ACC112 (cell line): ENCODE measurements at regions not wholly inside any gene's neighbourhood (a gene's known extent, or its start where the extent isn't known, plus 50 kb on each side); places are given as distances from the start of the nearest gene placed in this dataset.

ENCODE experiments used
- H2AFZ ChIP-seq: fragments of 200-600 bp; sonication (generic); one replicate; pipeline ENCODE4 v1.6.0; 2017; ENCODE audit warnings: antibody characterized with exemption, low read length; ENCODE audit not compliant: unreplicated experiment
- H3K27ac ChIP-seq: fragments of 200-600 bp; sonication (generic); 2 replicates; pipeline ENCODE4 v1.5.1; 2014; ENCODE audit warnings: low read depth, mild to moderate bottlenecking, antibody characterized with exemption, low read length, moderate library complexity
- H3K27me3 ChIP-seq: fragments of 200-600 bp; sonication (generic); 2 replicates; pipeline ENCODE4 v1.6.1; 2014; ENCODE audit warnings: mild to moderate bottlenecking, antibody characterized with exemption, low read length, moderate library complexity, mixed read lengths; ENCODE audit not compliant: insufficient read depth
- H3K36me3 ChIP-seq: fragments of 200-600 bp; sonication (generic); 2 replicates; pipeline ENCODE4 v1.6.1; 2016; ENCODE audit warnings: mild to moderate bottlenecking, antibody characterized with exemption, low read length, moderate library complexity, mixed read lengths; ENCODE audit not compliant: insufficient read depth
- H3K4me1 ChIP-seq: fragments of 200-600 bp; sonication (generic); one replicate; pipeline ENCODE4 v1.6.1; 2016; ENCODE audit warnings: low read length, mixed read lengths; ENCODE audit not compliant: insufficient read depth, unreplicated experiment, control insufficient read depth
- H3K4me3 ChIP-seq: fragments of 200-600 bp; sonication (generic); 2 replicates; pipeline ENCODE4 v1.5.1; 2014; ENCODE audit warnings: mild to moderate bottlenecking, low read depth, low read length
- H3K79me2 ChIP-seq: fragments of 200-600 bp; sonication (generic); one replicate; pipeline ENCODE4 v1.6.0; 2016; ENCODE audit warnings: low read length; ENCODE audit not compliant: control insufficient read depth, unreplicated experiment, insufficient read depth

DNA sequence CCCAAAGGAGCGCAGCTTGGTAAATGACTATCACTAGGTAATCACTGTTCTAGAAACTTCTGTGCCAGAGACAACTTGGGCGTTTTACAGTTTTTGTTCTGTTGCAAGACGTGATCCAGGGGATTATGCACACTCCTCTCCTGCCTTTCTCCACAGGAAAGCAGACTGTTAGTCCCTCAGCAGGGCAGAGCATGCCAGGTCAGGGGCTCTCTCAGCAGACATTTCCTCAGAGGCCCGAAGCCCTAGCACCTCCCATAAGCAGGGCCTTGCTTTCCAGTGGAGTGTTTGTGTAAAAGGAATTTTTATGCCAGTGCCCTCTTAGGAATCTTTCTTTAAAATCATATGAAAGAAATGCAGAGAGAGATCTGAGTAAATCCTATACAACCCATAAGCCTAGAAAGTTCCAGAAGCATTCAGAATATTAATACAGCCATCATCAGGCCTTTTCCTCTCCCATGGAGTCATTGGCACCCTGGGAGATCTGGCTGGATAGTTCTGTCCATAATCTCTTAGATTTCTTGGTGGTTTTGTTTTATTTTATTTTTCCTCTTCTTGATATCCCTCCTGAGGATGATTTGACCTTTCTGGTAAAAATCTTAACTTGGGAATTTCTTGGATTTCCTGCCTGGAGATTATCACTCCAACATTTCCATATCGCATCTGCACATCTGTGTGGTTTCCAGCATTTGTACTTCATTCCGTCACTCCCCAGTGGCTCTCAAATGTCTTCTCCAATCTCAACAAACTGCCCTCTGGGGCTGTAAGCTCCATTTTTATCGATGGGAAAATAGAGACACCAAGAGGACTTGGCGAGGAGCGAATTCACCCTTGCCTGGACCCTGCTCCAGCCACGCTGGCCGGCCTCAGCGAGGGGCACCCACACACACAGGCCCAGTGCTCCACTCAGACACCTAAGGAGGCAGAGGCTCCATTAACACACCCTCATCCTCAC is 116.1 kb downstream of the PSMG1 start:
- no peak overlapping the region for H3K4me3 ChIP-seq
- H3K27ac ChIP-seq: no peak overlapping the region
- H3K27me3 ChIP-seq: no peaks in the 10 kb centered on the region
- H3K4me1 ChIP-seq: no peaks in the 10 kb centered on the region
- no peaks in the 10 kb centered on the region for H3K36me3 ChIP-seq
- H3K79me2 ChIP-seq: no peaks in the 10 kb centered on the region
- H2AFZ ChIP-seq: no peak overlapping the region

GRCh38 chr21:39065917-39066316 is 117.3 kb downstream of the PSMG1 start:
- no peaks in the 10 kb centered on the region for H3K36me3 ChIP-seq

DNA sequence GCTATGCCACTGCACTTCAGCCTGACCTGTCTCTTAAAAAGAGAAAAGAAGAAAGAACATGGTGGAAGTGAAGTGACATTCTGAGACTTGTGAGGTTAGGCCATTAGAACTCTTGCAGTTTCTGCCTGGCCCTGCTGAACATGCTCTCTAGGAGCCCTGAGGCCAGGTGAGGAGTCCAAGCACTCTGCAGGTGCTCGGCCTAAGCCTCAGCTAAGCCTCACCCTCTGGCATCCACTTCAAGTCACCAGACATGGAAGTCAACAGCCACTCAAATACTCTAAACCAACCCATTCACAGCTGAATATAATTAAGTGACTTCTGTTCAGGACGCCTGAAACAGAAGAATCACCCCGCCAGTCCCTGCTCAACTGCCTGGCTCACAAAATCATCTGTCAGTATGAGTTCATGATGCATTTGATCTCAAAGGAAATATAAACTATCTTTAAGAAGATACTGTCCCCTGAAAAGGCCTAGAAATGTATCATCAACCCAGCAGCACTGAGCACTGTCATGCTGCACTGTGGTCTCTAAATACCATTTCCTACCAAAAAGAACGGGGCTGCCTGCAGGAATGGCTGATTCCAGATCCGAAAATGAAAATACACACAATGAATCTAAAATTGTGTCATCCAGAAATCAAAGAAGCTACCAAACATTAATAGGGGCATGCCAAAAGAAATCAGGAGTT is 118.8 kb downstream of the PSMG1 start:
- Histone ChIP-seq H3K27me3 (no peaks in the 10 kb centered on the region), H2AFZ (no peak overlapping the region)

More at GRCh38 chr21:39065917-39066316, 117.3 kb downstream of the PSMG1 start:
- no peaks in the 10 kb centered on the region for H3K4me1 ChIP-seq
- no peaks in the 10 kb centered on the region for H3K79me2 ChIP-seq
- no peak overlapping the region for H3K27ac ChIP-seq
- H3K27me3 ChIP-seq: no peaks in the 10 kb centered on the region
- no peak overlapping the region for H2AFZ ChIP-seq
- H3K4me3 ChIP-seq: no peak overlapping the region

DNA sequence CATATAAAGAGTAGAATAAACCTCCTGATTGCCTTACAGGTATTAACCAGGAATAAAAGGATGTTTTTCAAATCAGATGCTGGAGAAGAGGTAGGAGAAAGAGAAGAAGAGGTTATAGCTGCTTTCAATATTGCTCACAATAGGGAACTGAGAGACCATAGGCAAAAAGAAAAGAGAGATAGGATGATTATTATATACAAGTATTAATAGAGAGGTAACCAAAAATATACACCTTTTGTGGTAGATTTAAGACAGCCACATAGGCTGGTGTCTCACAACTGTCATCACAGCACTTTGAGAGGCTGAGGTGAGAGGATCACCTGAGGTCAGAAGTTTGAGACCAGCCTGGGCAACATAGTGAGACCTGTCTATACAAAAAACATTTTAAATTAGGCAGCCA is 119.7 kb downstream of the PSMG1 start:
- Histone ChIP-seq H3K79me2 (no peaks in the 10 kb centered on the region), H3K27me3 (no peaks in the 10 kb centered on the region), H3K36me3 (no peaks in the 10 kb centered on the region), H3K27ac (no peak overlapping the region), H2AFZ (no peak overlapping the region), H3K4me1 (no peaks in the 10 kb centered on the region), H3K4me3 (no peak overlapping the region)

More for the DNA sequence above, 118.8 kb downstream of the PSMG1 start:
- H3K79me2 ChIP-seq: no peaks in the 10 kb centered on the region
- H3K4me1 ChIP-seq: no peaks in the 10 kb centered on the region
- H3K27ac ChIP-seq: no peak overlapping the region
- no peaks in the 10 kb centered on the region for H3K36me3 ChIP-seq
- H3K4me3 ChIP-seq: no peak overlapping the region

GRCh38 chr21:39062196-39062595 is 121.1 kb downstream of the PSMG1 start:
- Histone ChIP-seq H3K4me3 (no peak overlapping the region), H3K79me2 (no peaks in the 10 kb centered on the region), H2AFZ (no peak overlapping the region), H3K27me3 (0 out of 2 replicates have a peak, but pooled peaks cover 5% of the 10 kb centered on the region), H3K36me3 (no peaks in the 10 kb centered on the region), H3K27ac (no peak overlapping the region), H3K4me1 (no peaks in the 10 kb centered on the region)

DNA sequence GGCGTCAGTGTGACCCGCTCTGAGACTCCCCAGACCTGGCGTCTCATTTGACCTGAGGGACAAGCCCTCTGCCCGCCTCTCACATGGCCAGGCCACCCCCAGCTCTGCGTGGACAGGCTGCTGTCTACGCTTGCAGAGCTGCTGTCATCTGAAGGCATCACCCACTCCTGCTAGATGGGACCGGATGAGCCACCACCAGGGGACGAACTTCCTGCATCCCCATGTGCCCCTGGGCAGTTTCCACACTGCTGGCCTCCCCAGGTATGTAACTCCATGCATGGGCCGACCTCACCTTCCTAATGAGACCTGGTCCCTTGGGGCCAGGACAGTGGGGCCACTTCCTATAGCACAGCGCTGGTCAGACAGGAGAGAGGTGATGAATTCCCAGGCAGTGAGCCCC is 121.5 kb downstream of the PSMG1 start:
- no peak overlapping the region for H3K27ac ChIP-seq

DNA sequence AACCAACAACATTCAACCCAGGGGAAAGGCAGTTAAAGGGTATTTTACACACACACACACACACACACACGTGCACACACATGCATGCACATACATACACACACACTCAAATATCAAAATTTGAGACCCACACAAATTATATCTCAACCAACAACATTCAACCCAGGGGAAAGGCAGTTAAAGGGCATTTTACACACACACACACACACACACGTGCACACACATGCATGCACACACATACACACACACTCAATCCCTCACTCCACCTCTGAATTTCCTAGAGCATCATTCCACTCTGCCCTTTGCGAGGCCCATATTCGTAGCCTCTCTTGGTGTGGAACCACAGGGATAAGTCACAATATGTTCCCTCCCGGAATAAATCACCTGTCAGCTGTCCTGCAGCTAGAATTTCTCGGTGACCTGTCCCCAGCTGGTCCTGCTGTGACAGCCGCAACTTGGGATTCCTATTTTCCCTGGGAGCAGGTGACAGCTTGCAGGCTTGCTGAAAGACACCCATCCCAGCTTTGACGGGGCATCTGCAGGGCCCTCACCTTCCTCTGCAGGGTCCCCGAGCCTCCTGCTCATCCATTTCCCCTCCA is 122.7 kb downstream of the PSMG1 start:
- Histone ChIP-seq H3K27me3 (peaks cover 18% of the 10 kb centered on the region), H3K4me1 (no peaks in the 10 kb centered on the region), H2AFZ (no peak overlapping the region), H3K27ac (no peak overlapping the region), H3K4me3 (no peak overlapping the region), H3K36me3 (no peaks in the 10 kb centered on the region), H3K79me2 (no peaks in the 10 kb centered on the region)

More for the DNA sequence above, 121.5 kb downstream of the PSMG1 start:
- Histone ChIP-seq H3K79me2 (no peaks in the 10 kb centered on the region), H3K4me1 (no peaks in the 10 kb centered on the region), H3K36me3 (no peaks in the 10 kb centered on the region), H2AFZ (no peak overlapping the region), H3K4me3 (no peak overlapping the region), H3K27me3 (peaks cover 7% of the 10 kb centered on the region; the same call in 1 of the 2 replicates)

DNA sequence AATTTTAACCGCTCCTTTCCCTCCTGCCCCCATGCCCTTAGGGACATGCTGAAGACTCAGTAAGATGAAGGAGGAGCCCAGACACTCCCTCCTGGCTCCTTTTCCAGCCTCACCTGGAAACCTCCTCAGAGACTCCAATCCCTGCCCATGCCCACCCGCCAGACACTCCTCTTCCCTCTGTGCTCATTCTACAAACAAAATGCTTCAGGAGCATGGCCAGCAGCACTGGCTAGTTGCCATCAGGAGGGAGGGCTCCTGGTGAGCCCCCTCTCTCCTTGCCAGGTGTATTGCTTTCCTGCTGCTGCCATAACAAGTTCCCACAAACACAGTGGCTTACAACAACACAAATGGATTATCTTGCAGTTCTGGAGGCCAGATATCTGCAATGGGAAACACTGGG is 126.1 kb downstream of the PSMG1 start:
- Histone ChIP-seq H3K4me1 (no peaks in the 10 kb centered on the region), H3K27me3 (peaks cover 27% of the 10 kb centered on the region), H2AFZ (no peak overlapping the region), H3K27ac (no peak overlapping the region), H3K36me3 (no peaks in the 10 kb centered on the region), H3K79me2 (no peaks in the 10 kb centered on the region), H3K4me3 (no peak overlapping the region)

DNA sequence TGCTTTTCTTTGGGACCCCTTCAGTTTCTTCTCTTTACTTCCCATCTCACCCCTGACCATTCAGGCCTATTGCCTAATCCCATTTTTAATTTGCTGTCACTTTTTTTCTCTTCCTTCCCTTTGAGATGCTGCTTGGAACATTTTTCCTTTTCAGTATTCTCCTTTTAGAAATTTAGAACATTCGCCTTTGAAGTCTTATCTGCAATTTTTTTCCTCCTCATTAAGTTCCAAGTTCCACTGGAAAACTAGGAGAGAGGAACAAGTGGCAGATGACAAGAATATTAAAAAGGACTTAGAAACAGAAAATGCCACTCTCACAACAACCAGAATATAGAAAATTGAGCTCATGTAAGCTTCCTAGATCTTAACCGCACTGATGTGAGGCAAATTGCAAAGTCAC is 126.6 kb downstream of the PSMG1 start:
- no peaks in the 10 kb centered on the region for H3K79me2 ChIP-seq
- no peak overlapping the region for H2AFZ ChIP-seq
- no peak overlapping the region for H3K27ac ChIP-seq
- H3K4me3 ChIP-seq: no peak overlapping the region
- peaks cover 27% of the 10 kb centered on the region for H3K27me3 ChIP-seq
- no peaks in the 10 kb centered on the region for H3K36me3 ChIP-seq
- H3K4me1 ChIP-seq: no peaks in the 10 kb centered on the region

DNA sequence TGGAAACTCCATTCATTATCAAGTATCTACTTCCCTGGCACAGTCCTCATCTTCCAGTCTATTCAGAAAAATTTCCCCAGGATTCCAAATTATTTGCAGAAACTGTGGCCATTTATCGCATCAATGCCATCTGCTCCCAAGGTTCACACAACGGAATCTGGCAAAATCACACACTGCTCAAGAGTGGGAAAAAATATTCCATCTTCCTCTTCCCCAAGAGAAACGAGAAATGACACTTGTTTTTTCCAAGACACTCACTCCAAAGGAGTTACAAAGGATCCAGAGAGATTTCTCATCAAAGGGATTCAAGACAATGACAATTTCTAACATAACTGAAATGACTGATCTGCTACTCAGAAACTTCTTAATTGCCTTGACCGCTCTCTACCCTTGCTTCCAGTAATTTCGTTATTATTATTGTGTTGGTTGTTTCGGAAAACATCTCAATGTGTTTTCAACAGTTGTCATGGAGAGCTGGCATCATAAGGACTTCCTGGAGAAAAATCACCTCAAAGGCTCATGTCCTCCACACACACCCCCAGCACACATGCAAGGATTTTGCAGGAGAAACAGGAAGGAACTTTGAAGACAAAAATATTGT is 128.0 kb downstream of the PSMG1 start:
- Histone ChIP-seq H3K4me1 (no peaks in the 10 kb centered on the region), H3K27me3 (peaks cover 27% of the 10 kb centered on the region), H3K27ac (no peak overlapping the region), H3K79me2 (no peaks in the 10 kb centered on the region), H2AFZ (no peak overlapping the region), H3K4me3 (no peak overlapping the region), H3K36me3 (no peaks in the 10 kb centered on the region)
